Femur (tissue), 1 donor: ENCODE measurements at regions not wholly inside any gene's neighbourhood (a gene's known extent, or its start where the extent isn't known, plus 50 kb on each side); places are given as distances from the start of the nearest gene placed in this dataset.
"Not testable (repeated sequence)": the region's sequence is repeated elsewhere in the genome, so short reads cannot be mapped to it uniquely, and the experiment has no call there.

ENCODE experiments used
- DNase-seq: peaks from one replicate; pipeline ENCODE4 v3.0.0-alpha.2; 2017

DNA sequence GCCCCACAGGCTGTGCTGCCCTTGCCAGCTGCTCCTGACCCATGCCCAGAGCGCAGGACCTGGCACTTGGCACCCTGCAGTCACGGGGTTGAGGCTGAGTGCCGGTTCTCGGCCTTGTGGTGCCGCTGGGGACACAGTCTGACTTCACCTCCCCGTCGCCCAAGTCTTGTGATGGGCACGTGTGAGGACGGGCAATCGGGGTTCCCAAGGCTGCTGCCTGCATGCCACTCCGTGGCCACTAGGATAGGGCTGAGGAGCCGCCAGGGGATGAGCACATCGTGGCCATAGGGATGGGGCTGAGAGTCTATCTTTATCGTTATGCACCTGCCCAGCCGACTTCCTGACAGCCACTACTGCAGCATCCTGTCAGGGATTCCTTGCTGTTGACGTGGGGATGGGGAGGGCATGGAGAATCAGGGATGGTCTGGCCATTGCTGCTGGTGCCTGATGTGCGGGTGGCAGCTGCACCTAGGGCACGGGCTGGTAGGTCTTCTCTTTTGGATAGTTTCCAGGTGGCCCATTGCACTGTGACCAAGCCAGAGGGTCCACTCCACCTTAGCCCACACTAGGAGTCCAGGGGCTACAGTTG is 243.5 kb downstream of the FOXD4L6 start:
- peak; percentile 18 for DNase-seq

DNA sequence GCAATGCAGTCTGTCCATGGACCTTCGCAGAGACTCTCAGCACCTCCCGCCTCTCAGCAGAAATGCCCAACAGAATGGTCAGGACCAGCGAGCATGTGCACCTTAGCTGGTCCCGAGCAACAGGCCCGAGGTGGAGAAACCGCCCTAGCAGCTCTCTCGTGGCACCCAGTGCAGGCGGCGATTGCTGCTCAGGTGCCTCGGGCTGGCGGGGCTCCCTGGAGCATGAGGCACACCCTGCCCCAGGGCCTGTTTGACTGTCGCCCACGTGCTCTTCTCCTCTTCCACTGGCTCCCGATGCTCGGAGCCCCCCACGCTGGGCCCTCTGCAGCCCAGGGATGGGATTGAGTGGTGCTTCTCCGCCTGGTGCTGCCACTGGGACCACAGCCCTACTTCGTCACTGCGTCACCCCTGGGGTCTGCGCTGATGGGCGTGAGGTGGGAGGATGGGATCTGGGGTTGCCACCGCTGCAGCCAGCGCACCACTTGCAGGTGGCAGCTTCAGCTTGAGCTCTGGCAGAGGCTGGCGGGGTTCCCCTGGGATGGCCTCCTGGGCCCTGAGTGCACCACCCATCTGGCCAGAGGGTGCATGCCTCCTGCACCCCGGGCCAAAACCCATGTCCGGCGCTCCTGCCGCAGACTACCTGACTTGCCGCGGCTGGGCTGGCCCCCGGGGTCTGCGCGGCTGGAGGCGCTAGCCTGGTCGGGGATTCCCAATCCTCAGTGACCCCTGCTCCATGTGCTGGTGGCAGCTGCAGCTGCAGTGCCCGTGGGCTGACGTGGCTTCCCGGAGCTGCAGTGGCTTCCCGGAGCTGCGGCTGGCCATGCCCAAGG is 244.2 kb downstream of the FOXD4L6 start:
- no peak for DNase-seq

DNA sequence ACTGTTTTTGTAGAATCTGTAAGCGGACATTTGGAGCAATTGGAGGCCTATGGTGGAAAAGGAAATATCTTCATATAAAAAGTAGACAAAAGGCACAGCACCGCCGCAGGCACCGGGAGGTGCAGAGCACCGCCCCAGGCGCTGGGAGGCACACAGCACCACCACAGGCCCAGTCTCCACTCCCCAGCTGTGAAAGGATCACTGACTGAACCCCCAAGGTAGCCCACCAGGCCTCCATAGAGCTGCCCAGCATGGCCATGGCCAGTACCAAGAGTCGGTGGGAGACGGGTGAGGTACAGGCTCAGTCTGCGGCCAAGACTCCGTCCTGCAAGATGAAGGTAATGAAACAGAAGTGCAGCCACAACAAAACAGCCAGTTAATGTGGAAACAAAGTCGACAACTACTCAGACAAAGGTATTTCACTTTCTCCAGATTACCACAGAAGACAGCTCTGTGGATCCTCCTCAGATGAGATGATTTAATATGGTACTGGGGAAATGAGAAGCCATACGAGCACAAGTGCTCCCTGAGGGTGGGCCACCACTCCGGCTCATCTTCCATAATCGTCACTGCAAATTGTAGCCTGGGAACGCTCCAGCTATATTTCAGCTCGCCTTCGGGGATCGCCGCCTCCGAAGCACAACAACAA is 244.9 kb downstream of the FOXD4L6 start:
- not testable (repeated sequence) for DNase-seq

DNA sequence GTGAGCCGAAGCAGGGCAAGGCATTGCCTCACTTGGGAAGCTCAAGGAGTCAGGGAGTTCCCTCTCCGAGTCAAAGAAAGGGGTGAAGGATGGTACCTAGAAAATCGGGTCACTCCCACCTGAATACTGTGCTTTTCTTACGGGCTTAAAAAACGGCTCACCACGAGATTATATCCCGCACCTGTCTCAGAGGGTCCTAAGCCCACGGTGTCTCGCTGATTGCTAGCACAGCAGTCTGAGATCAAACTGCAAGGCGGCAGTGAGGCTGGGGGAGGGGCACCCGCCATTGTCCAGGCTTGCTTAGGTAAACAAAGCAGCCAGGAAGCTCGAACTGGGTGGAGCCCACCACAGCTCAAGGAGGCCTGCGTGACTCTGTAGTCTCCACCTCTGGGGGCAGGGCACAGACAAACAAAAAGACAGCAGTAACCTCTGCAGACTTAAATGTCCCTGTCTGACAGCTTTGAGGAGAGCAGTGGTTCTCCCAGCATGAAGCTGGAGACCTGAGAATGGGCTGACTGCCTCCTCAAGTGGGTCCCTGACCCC is 254.7 kb downstream of the FOXD4L6 start:
- DNase-seq, result not testable (repeated sequence)

DNA sequence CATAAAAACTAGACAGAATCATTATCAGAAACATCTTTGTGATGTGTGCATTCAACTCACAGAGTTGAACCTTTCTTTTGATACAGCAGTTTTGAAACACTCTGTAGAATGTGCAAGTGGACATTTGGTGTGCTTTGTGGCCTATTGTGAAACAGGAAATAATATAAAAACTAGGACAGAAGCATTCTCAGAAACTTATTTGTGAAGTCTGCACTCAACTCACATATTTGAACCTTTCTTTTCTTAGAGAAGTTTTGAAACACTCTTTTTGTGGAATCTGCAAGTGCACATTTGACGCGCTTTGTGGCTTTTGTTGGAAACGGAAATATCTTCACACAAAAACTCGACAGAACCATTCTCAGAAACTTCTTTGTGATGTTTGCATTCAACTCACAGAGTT is 260.0 kb downstream of the FOXD4L6 start:
- DNase-seq, result not testable (repeated sequence)
